ENCODE measurements at regions not wholly inside any gene's neighbourhood (a gene's known extent, or its start where the extent isn't known, plus 50 kb on each side); places are given as distances from the start of the nearest gene placed in this dataset.

GRCh38 chrX:39238006-39238405, 436.7 kb downstream of the MID1IP1 start:
- in situ Hi-C loops (cut with MboI; ENCODE audit: low sequenced_read_pairs), result no loop called here
- Histone ChIP-seq H2BK120ac (ENCODE audit: low read depth, low read length) (no peak overlapping the region), H2BK15ac (ENCODE audit: low read depth, low read length) (no peak overlapping the region), H4K5ac (ENCODE audit: low read depth, low read length) (no peak overlapping the region), H3K4me1 (ENCODE audit: control insufficient read depth, insufficient read depth, low read length) (no peaks in the 10 kb centered on the region), H3K27ac (ENCODE audit: insufficient read depth, low read length) (no peak overlapping the region), H3K14ac (replicated peaks; ENCODE audit: low read depth, low read length) (no peak overlapping the region), H3K79me1 (ENCODE audit: low read depth in 1 of 2, low read length in 2 of 2) (no peaks in the 10 kb centered on the region), H2AK9ac (replicated peaks; ENCODE audit: low read depth, low read length, poor library complexity) (no peak overlapping the region), H4K8ac (ENCODE audit: low read depth in 2 of 2, low read length in 2 of 2) (no peak overlapping the region), H4K20me1 (ENCODE audit: insufficient read depth, low read length) (no peaks in the 10 kb centered on the region), H2BK5ac (ENCODE audit: low read depth, low read length, poor library complexity, severe bottlenecking) (no peak overlapping the region), H3K18ac (ENCODE audit: low read depth, low read length) (no peak overlapping the region), H2AFZ (replicated peaks; ENCODE audit: low read length, poor library complexity) (no peak overlapping the region), H2BK20ac (ENCODE audit: low read depth, low read length) (no peak overlapping the region), H3K56ac (ENCODE audit: extremely low read depth, insufficient read depth, low read length) (no peak overlapping the region), H4K91ac (ENCODE audit: insufficient read depth, low read depth, low read length) (no peak overlapping the region), H3K4me3 (ENCODE audit: insufficient read depth, low read depth, low read length) (no peak overlapping the region), H3K36me3 (ENCODE audit: control insufficient read depth, insufficient read depth, low read length) (no peaks in the 10 kb centered on the region), H2AK5ac (ENCODE audit: low read depth, low read length) (no peak overlapping the region), H3K4ac (ENCODE audit: low read depth, low read length) (no peak overlapping the region), H3K9me1 (ENCODE audit: insufficient read depth, low read length) (no peaks in the 10 kb centered on the region), H3K27me3 (ENCODE audit: control insufficient read depth, insufficient read depth, low read length) (peaks cover 6% of the 10 kb centered on the region), H3K9me3 (ENCODE audit: control insufficient read depth, insufficient read depth, low read length) (peaks cover 5% of the 10 kb centered on the region; the same call in 1 of the 2 replicates), H3K9ac (ENCODE audit: low read depth, low read length) (no peak overlapping the region), H3K4me2 (ENCODE audit: low read depth, low read length) (no peak overlapping the region), H3K23ac (ENCODE audit: low read depth, low read length) (no peak overlapping the region)
- intact Hi-C loops (cut with micrococcal nuclease), result no loop called here
- BruUV-seq (replicated peaks), result no TSS peak
- no peak for DNase-seq
- dilution Hi-C loops (cut with HindIII; ENCODE audit: low sequenced_read_pairs, unreplicated experiment), result no loop called here
- 52% methylated on average over 3 of the region's 7 CpGs; no CpG with 5 or more reads in 1 of the 2 experiments for WGBS, 2 experiments (ENCODE audit: extremely low coverage in 2 of 2, insufficient read length in 1 of 2)
- no peak for ATAC-seq (ENCODE audit: low read depth)
- POLR2A ChIA-PET (ENCODE audit: unreplicated experiment), result no interaction called here
- CTCF ChIA-PET, result no interaction called here
- no peak for TF ChIP-seq NFE2L2 (IDR thresholded peaks at IDR 0.05; ENCODE audit: low read depth, low read length)
- no peak for TF ChIP-seq RAD21 (IDR thresholded peaks at IDR 0.05; ENCODE audit: low read length)
- no peak for TF ChIP-seq RFX5 (IDR thresholded peaks at IDR 0.05; ENCODE audit: low read depth, low read length)
- no peak for TF ChIP-seq MAFK (IDR thresholded peaks at IDR 0.05; ENCODE audit: low read depth, low read length)
- no peak for TF ChIP-seq RCOR1 (IDR thresholded peaks at IDR 0.05; ENCODE audit: insufficient replicate concordance, low read length)
- TF ChIP-seq, protein P1, sequence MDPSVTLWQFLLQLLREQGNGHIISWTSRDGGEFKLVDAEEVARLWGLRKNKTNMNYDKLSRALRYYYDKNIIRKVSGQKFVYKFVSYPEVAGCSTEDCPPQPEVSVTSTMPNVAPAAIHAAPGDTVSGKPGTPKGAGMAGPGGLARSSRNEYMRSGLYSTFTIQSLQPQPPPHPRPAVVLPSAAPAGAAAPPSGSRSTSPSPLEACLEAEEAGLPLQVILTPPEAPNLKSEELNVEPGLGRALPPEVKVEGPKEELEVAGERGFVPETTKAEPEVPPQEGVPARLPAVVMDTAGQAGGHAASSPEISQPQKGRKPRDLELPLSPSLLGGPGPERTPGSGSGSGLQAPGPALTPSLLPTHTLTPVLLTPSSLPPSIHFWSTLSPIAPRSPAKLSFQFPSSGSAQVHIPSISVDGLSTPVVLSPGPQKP (IDR thresholded peaks at IDR 0.05; ENCODE audit: borderline replicate concordance, low read depth, low read length), result no peak
- no peak for TF ChIP-seq SMC3 (IDR thresholded peaks at IDR 0.05; ENCODE audit: low read depth, low read length)
- no peak for TF ChIP-seq MAZ (IDR thresholded peaks at IDR 0.05; ENCODE audit: borderline replicate concordance, low read depth, low read length)
- TF ChIP-seq, protein P2, sequence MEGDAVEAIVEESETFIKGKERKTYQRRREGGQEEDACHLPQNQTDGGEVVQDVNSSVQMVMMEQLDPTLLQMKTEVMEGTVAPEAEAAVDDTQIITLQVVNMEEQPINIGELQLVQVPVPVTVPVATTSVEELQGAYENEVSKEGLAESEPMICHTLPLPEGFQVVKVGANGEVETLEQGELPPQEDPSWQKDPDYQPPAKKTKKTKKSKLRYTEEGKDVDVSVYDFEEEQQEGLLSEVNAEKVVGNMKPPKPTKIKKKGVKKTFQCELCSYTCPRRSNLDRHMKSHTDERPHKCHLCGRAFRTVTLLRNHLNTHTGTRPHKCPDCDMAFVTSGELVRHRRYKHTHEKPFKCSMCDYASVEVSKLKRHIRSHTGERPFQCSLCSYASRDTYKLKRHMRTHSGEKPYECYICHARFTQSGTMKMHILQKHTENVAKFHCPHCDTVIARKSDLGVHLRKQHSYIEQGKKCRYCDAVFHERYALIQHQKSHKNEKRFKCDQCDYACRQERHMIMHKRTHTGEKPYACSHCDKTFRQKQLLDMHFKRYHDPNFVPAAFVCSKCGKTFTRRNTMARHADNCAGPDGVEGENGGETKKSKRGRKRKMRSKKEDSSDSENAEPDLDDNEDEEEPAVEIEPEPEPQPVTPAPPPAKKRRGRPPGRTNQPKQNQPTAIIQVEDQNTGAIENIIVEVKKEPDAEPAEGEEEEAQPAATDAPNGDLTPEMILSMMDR (conservative IDR thresholded peaks at IDR 0.05; ENCODE audit: low read depth, low read length), result no peak
- TF ChIP-seq FOS (IDR thresholded peaks at IDR 0.05; ENCODE audit: low read depth, low read length), result no peak
- TF ChIP-seq BHLHE40 (IDR thresholded peaks at IDR 0.05; ENCODE audit: low read depth, low read length), result no peak
- TF ChIP-seq CHD1 (IDR thresholded peaks at IDR 0.05; ENCODE audit: low read depth, low read length), result no peak
- no peak for TF ChIP-seq MXI1 (IDR thresholded peaks at IDR 0.05; ENCODE audit: borderline replicate concordance, low read depth, low read length)
- TF ChIP-seq POLR2A (IDR thresholded peaks at IDR 0.05; ENCODE audit: low read depth, low read length), result no peak
- TF ChIP-seq, protein P3, sequence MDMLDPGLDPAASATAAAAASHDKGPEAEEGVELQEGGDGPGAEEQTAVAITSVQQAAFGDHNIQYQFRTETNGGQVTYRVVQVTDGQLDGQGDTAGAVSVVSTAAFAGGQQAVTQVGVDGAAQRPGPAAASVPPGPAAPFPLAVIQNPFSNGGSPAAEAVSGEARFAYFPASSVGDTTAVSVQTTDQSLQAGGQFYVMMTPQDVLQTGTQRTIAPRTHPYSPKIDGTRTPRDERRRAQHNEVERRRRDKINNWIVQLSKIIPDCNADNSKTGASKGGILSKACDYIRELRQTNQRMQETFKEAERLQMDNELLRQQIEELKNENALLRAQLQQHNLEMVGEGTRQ (IDR thresholded peaks at IDR 0.05; ENCODE audit: low read depth, low read length), result no peak

All from IMR-90 (cell line).